ENCODE measurements at regions not wholly inside any gene's neighbourhood (a gene's known extent, or its start where the extent isn't known, plus 50 kb on each side); places are given as distances from the start of the nearest gene placed in this dataset.

DNA sequence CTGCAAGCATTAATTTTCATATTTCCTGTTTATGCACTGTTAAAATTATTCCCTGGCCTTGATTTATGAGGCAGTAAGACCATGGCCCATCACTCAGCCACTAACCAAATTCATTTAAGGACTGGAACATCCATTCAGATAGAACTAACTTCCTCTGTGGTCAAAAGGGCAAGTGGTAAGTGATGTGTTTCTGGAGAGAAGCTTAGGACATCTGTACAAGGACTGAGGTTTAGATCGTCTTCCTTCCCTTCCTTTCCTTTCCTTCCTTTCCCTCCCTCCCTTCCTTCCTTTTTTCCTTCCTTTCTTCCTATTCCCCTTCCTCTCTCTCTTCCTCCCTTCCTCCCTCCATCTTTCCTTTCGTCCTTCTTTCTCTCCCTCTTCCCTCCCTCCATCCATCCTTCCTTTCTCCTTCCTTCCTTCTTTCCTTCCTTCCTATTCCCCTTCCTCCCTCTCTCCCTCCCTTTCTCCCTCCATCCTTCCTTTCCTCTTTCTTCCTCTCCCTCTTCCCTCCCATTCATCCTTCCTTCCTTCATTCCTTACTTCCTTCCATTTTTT is 1019.4 kb downstream of the TYW1 start:
- no peak for TF ChIP-seq CTCF (IDR thresholded peaks at IDR 0.05; ENCODE audit: low read depth, low read length)
- H3K4me3 ChIP-seq (ENCODE audit: low read depth, low read length): no peak overlapping the region

DNA sequence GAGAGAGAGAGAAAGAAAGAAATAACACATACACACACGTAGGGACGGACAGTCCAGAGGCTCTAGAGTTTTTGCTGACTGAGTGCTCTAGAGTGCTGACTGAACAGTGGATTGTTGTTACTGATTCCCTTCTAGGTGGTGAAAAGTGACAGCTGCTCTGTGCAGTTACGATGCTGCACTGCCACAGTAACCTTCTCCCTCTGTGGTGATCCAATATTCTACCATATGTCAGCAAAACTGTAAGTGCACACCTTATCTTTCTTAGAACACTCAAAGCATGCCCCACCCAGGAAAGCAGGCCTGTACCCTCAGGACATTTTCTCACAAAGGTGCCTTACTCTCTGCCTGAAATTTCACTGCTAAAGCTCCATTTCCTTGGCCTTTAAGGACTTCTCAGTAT is 1023.5 kb downstream of the TYW1 start:
- TF ChIP-seq CTCF (IDR thresholded peaks at IDR 0.05; ENCODE audit: low read depth, low read length): no peak
- H3K4me3 ChIP-seq (ENCODE audit: low read depth, low read length): no peak overlapping the region

- no peak overlapping the region for H3K4me3 ChIP-seq (ENCODE audit: low read depth, low read length)
- TF ChIP-seq CTCF (IDR thresholded peaks at IDR 0.05; ENCODE audit: low read depth, low read length): no peak
Measured at GRCh38 chr7:68025369-68025768, 1028.7 kb downstream of the TYW1 start.

- no peak overlapping the region for H3K4me3 ChIP-seq (ENCODE audit: low read depth, low read length)
- no peak for TF ChIP-seq CTCF (IDR thresholded peaks at IDR 0.05; ENCODE audit: low read depth, low read length)
Measured at GRCh38 chr7:68030530-68030929, 1033.9 kb downstream of the TYW1 start.

DNA sequence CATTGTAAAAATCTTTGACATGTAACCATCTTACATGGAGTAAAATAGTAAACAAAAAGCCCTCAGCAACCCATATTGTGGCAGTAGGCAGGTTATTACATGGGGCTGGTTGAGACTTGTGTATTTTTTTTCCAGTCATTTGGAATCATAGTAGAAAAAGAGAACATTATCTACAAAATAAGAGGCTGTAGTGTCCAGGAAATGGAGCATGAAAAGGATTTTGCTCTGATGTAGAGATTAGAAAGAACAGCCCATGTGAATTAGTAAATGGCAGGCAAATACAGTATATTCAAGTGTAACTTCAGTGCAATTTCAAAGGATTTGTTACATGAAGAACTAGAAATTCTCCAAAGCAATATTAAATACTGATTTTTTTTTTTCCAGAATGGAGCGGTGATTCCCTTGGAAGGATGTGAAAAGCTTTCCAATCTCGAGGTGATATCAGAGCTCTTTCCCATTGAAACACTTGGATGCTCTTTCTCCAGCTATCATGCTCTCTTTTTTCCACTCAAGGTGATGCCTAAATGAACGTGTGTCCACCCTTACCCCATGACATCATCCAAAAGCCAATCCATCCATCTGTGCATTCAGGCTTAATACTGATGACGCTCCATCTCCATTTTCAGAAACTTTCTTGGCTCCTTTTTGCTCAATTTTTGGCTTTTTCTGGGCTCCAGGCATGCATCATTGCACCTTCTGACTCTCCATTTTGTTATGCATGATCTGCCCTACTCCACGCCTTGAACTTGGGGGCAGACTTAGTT is 1034.7 kb downstream of the TYW1 start:
- H3K4me3 ChIP-seq (ENCODE audit: low read depth, low read length): no peak overlapping the region
- no peak for TF ChIP-seq CTCF (IDR thresholded peaks at IDR 0.05; ENCODE audit: low read depth, low read length)

- no peak overlapping the region for H3K4me3 ChIP-seq (ENCODE audit: low read depth, low read length)
- TF ChIP-seq CTCF (IDR thresholded peaks at IDR 0.05; ENCODE audit: low read depth, low read length): no peak
Measured at GRCh38 chr7:68038621-68039314, 1042.1 kb downstream of the TYW1 start.

DNA sequence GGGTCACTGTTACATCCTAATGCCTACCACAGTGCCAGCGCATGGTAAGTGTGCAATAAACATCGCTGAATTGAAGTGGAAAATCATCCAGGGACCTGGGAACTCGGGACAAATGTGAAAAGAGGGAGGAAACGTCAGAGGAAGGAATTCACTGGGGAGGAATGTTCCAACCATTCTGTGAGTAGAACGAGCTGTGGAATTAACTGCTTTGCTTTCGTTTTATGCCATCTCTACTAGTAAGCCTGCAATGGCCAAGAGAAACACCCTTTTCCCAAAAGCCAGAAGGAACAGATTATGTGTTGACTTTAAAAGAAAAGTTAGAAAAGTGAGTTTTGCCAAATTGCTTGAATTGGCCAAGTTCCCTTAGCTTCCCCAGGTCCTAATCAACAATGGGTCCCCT is 1044.9 kb downstream of the TYW1 start:
- no peak overlapping the region for H3K4me3 ChIP-seq (ENCODE audit: low read depth, low read length)
- no peak for TF ChIP-seq CTCF (IDR thresholded peaks at IDR 0.05; ENCODE audit: low read depth, low read length)
